ENCODE measurements at regions not wholly inside any gene's neighbourhood (a gene's known extent, or its start where the extent isn't known, plus 50 kb on each side); places are given as distances from the start of the nearest gene placed in this dataset.
"Not testable (repeated sequence)": the region's sequence is repeated elsewhere in the genome, so short reads cannot be mapped to it uniquely, and the experiment has no call there.

DNA sequence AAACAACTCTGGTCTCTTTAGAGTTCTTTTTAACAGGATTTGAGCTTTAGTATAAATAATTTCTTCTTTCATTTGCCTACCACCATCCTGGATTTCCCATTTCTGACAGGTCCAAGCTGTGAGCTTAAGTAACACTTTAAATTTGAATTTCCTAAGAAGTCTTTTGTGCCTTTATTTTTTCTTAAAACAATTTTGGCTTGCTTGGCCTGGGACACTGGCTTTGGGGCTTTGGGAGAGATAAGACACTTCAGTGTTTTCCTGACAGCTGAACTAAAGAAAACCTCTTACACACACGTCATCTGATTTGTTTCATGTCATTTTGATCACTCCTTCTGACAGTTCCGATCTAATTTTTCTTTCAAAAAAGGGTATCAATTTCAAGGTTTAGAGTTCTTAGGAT, 121.3 kb upstream of the BMPER start:
- no peak for DNase-seq (ENCODE audit: low spot score)

DNA sequence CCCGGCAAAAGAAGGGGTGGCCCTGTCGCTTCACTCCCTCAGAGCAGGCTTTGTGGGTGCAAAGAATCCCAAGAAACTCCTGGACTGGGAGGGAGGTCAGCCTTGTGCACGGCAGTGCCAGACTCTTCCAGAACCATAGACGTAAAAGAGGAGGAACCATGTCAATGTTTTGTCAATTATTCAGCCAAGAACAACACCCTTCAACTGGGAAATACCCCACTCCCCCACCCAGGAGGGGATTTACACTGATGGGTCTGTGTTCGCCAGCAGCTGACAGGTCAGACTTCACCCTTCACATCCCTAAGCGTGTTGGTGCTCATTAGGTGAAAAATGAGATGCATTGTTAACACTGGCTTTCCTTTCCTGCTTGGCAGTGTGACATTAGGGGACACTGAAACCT, 116.8 kb upstream of the BMPER start:
- no peak for DNase-seq (ENCODE audit: low spot score)

DNA sequence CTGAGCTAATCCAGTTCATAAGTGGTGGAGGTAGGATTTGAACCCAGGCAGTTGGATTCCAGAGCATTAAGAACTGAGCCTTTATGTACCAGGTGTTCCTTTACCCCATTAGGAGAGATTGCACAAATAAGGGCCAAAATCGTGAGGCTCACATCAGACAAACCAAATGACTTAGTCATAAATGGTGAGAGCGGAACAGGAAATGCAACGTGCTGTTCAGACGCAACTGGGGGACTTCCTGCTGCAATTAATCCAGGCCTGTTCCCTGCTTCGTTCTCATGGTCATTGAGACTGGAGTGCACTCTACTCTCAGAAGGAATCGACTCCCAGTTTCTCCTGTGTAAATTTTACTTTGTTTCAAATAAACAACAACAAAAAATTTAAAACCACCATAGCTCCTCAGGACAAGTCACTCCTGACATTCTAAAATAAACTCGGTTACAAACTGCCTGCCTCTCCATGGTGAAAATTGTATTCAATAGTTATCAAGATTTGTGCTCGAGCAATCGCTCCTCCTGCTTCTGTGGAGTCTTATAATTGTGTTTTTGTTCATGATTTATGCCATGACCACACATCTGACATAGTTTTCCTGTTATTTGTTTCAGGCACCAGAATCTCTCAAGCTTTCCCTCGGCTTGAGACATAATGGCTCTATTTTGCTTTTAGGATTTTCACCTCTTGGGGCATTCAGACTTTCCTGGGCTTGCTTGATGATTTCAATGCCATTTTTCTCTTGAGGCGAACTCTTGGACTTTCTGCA, 115.3 kb upstream of the BMPER start:
- DNase-seq (ENCODE audit: low spot score): peak; percentile 58

DNA sequence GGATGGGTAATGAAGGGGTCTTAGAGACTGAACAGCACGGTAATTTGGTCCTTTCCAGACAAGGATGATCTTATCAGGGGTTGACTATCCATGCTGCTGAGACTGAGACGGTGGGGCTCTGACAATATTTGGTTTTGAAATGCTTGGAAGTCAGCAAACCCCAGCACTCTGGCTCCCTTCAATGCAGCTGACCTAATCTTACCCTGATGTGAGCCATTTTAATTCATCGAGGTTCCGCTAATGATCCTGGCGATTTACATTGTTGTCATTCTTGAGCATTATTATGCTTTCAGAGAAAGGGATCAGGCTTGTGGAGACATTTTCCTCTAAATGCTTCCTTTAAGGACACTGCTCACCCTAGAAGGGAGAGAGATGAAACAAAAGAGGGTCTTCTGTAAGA, 114.6 kb upstream of the BMPER start:
- DNase-seq (ENCODE audit: low spot score): no peak

DNA sequence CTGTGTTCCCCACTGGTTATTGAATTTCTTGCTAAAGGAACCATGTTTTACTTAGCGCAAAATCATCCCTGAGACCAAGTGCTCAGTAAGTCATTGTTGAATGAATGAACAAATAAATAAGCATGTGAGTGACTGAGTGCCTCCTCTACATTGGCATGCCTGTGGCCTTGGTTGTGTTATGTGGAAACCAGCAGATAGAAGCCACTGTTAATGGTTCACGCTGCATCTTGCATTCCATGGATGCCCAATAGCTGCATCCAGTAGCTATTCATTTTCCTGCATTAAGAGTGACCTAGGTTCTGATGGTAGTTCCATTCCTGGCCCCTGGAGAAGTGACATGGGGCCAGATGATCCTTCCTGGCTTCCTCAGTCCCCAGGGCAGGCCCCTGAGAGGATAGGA, 113.3 kb upstream of the BMPER start:
- DNase-seq (ENCODE audit: low spot score): no peak

DNA sequence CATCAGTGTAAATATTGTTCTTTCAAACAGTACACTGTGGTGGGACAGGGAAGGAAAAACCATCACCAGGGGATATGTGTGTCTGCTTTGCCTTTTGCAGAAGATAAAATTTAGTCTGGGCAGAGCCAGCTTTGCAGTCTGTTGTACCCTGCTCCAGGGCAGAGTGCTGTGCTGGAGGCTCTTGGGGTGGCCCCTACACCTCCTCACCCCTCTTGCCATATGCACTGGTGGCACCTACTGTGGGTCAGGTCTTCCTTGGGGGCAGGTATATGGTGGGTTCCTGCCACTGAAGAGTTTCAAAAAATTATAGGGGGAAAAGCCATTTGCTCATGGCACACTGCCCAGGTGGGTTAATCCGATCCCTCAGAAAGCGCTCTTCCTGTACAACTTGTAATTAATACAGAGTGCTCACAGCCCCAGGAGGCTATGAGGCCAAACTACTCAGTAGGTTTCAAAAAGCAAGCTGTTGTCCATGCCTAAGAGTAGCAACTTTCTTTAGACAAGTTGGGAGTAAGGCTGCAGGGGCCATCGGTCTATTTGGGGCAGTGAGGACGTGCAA, 112.7 kb upstream of the BMPER start:
- no peak for DNase-seq (ENCODE audit: low spot score)

DNA sequence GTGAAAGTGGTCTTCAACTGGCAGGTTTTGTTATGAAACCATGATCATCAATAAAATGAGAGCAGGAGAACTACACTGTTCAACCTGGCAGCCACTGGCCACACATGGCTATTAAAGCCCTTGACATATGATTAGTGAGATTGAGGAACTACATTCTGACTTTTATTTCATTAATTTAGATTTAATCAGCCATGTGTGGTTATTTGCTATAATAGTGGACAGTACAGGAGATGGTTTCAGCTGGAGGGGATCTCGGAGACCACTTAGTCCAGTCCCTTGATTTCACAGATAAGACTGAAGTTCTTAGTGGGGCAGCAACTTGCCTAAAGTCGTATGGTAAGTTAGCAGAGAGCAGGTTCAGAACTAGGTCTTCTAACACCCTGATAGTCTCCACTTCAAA, 111.7 kb upstream of the BMPER start:
- DNase-seq (ENCODE audit: low spot score): no peak

DNA sequence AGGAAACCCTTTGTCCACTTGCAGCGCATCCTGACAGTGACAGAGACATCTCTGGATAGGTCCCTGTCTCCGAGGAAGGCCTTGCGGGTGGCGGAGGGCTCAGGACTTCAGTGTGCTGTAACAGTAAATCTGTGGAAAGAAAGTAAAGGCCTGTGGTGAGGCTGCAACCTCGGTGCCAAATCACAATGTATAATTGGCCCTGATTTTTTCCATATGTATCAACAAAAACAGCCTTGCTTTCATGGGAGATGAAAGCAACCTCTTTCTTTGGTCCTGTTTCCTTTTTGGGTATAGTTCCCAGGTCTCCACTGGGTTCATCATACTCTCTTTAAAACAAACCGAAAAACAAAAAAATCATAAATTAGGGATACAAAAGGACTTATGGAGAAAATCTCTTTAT, 110.9 kb upstream of the BMPER start:
- DNase-seq (ENCODE audit: low spot score): no peak

DNA sequence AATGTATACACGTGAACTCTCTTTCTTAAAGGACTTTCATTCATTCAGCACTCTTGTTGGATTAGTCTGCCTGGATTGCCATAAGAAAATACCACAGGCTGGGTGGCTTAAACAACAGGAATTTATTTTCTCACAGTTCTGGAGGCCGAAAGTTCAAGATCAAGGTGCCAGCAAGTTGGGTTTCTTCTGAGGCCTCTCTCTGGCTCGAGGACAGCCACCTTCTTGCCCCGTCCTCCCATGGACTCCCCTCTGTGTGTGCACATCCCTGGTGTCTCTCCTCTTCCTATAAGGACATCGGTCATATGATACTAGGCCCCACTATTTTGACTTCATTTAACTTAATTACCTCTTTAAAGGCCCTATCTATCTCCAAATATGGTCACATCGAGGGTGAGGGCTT, 110.4 kb upstream of the BMPER start:
- no peak for DNase-seq (ENCODE audit: low spot score)

DNA sequence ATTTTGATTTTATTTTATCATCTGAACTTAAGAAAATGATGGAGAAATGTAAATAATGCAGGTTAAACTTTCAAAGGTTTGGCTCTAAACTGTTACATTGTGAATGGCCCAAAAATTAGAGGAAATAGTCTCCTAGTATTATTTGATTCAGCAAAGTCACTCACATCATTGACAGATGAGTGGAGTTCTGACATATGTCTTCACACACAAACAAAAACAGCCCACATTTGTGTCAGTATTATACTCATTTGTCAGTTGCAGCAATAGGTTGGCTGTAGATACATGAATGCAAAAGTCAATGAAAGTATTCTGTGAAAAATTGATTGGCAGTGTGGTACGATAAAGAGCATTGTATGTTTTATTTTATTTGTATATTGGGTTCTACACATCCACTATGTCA, 108.8 kb upstream of the BMPER start:
- no peak for DNase-seq (ENCODE audit: low spot score)

DNA sequence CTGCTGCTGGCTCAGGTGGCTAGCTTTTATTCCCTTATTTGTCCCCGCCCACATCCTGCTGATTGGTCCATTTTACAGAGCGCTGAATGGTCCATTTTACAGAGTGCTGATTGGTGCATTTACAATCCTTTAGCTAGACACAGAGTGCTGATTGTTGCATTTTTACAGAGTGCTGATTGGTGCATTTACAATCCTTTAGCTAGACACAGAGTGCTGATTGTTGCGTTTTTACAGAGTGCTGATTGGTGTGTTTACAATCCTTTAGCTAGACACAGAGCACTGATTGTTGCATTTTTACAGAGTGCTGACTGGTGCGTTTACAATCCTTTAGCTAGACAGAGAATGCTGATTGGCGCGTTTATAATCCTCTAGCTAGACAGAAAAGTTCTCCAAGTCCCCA, 107.8 kb upstream of the BMPER start:
- not testable (repeated sequence) for DNase-seq (ENCODE audit: low spot score)

DNA sequence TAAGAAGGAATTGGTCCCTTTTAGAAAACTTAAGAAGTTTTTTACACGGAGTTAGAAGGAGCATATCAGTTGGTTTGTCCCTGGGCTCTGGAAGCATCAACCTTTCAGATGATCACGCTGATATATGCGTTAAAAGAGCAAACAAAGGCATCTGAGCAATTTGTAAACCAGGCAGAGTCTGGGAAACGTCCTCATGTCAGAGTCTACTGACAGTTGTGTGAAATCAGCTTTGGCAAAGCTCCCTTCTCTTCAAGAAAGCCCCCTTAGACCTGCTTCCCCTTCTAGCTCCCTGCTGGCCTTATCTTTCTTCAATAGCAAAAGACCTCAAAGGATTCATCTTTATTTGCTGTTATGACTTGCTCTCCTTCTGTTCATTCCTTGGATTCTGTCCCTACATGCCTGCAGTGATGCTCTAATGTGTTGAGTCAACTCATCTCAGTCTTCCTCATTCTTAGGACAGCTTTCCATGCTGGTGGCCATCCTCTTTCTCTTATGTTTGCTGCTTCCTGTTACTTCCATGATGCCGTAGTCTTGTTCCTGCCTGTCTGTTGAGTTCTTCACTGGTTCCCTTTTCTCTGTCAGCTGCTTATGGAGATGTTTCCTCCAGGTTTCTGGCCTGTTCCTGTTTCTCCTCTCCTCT, 106.5 kb upstream of the BMPER start:
- no peak for DNase-seq (ENCODE audit: low spot score)

DNA sequence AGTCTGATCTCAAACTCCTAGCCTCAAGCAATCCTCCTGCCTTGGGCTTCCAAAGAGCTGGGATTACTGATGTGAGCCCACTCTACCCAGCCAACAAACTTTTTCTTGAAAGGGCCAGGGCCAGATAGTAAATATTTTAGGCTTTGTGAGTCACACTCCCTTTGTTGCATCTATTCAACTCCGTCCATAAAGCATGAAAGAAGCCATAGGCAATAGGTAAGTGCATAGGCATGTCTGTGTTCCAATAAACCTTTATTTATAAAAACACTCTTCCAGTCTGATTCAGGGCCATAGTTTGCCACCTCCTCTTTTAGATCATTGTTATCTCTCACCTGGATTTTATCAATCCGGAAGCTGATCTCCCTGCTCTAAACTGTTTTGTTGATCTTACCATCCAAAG, 105.6 kb upstream of the BMPER start:
- DNase-seq (ENCODE audit: low spot score): no peak

DNA sequence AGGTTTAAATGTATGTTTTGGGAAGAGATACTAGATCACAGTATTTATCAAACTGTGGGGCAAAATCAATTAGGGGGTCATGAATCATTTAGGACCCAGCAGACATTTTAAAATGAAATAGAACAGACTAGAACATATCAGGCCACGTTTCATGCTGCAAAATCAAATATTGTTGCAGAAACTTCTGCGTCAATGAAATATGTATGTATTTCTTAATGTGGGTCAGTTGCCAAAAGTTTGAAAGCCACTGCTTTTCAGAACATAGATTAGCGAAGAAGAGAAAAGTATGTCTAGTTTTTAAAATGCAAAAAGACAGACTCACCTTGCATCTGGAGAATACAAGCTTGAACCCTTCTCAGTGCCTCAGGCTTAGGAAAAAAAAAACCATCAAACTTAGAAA, 102.7 kb upstream of the BMPER start:
- DNase-seq (ENCODE audit: low spot score): no peak

DNA sequence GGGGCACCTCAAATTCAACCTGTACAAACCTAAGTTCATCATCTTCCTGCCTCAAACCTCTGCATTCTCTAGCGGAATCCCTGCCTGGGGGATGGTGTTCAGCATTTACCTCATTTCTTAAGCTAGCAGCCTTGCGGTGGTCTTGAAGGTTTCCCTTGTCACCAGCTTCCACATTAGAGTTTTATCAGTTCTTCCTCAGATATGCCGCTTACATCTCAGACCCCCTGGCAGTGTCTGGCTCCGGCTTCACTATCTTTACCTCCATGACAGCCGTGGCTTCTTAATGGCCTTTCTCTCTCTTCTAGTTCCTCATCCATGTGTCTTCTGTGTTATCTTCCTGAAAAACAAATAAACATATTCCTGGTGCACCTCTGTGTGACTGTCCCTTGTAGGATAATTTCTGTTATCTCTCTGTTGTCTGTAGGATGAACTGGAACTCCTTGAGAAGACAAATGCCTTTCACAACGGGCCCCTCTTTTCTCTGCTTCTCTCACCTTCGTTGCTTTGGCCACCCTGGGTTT, 101.1 kb upstream of the BMPER start:
- no peak for DNase-seq (ENCODE audit: low spot score)

DNA sequence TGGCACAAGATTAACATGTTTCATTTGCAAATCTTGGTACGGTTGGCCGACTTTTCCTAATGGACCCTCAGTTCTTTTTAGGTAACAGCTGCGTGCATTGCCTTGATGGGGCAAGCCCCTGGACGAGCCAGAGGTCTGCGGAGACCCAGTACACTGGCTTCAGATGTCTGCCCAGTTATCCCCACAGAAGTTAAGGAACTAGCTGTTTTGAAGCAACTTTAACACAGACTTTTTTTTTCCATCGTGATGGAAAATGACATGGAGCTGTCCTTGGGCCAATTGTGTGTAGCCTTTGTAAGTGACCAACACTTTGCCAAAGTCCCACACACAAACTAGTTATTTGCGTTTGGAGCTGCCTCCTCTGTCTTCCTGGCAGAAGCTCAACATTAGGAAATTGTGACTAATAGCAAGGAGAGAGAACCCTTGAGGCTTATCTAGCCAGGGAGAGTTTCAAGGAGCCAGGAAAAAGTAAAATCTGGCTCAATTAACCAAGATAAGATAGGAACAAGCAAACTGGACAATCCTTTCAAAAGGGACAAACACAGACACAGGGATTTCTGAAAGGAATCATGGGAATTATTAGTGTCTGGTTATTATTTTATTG, 99.6 kb upstream of the BMPER start:
- DNase-seq (ENCODE audit: low spot score): no peak

DNA sequence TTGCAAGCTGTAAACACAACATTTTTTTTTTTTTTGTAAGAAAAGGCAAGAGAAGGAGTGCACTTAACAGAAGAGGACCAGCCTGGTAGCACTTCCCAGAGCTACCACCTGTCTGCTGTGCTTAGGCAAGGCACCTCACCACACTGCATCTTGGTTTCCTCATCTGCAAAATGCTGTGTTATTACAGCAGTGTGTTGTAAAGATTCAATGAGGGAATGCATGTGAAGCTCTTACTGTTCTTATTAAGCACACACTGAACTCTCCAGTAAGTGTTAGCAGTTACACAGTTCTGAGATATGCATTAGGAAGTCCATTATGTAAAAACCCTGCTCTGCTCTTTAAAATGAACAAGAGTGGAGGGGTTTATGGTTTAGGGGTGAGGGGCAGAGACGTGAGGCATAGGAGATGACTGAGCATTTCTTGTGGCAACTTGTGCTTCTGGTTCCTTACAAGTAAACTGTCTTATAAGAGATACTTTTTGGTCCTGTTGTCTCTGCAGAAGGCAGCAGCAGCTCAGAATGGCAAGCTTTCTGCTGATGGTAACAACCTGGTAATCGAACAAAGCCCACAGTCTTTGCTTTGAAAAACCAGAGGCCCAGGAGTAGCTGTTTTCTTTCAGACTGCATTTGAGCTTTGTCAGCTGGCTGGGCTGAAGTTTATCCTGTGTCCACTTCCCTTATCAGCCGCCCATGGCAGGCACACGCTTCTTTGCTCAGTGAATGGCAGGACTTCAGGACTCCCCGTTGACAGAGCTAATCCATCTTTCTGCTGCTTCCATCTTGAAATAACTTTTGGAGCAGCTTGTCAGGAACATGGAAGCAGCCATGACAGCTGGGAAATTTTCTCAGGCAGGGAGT, 98.8 kb upstream of the BMPER start:
- DNase-seq (ENCODE audit: low spot score): no peak

DNA sequence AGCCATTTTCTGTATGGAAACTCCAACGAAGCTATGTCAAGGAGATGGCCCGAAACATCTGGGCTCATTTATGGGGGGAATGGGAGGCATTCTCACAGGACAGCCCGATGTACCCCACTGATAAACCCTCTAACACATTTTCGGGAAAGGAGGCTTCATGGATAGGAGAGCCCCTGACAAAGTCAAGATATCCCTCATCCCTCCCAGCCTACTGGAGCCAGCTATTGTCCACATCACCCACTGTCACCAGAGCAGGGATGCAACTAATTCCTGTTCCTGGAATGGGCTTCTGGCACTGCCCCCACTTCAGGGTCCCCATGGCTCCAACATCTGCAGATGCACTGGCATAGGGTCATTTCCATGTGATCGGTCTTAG, 98.2 kb upstream of the BMPER start:
- no peak for DNase-seq (ENCODE audit: low spot score)

DNA sequence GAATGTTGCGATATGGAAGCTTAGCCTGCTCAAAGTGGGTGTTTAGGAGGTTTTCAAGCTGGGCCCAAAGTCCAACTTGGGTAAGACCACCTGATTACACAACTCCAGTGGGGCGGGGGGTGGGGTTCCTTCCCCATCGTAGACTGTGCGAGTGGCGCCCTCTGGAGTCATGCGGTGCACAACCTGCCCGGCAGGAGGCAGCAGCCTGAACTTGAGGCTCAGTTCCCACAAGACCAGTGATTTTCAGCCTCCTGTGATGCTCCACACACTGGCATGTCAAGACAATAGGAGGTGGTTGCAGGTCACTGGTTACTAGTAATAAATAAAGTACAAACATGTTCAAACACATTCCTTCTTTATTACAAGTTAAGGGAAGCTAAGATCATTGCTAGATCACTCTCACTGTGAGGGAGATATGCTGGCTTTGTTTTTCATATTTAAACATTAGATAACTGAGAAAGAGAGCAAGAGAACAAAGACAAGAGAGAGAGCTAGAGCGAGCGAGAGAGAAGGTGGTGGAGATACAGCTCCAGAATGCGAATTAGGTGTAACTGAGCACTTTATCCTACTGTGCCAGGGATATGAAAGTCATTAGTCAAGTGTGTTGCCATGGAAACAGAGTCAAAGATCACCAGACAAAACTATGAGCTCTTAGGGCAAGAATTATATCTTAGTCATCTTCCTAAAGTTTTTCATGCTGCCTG, 97.4 kb upstream of the BMPER start:
- peak; percentile 51 for DNase-seq (ENCODE audit: low spot score)

DNA sequence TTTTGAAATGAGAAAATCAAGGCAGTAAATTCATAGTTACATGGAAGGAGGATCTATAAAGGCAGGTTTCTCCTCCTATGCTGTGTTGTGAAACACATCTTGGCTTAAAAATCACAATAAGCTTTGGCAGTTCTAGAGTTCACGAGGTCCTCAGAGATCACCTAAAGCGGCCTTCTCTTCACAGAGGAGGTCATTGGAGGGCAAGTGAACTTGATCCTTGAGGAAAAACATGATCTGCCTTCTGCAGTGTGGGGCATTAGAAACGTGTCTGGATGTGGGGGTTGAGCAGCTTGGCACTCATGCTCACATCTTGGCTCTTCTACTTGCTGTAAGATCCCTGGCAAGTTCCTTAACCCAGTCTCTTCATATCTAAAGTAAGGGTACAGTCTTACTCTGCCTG, 96.1 kb upstream of the BMPER start:
- no peak for DNase-seq (ENCODE audit: low spot score)

DNA sequence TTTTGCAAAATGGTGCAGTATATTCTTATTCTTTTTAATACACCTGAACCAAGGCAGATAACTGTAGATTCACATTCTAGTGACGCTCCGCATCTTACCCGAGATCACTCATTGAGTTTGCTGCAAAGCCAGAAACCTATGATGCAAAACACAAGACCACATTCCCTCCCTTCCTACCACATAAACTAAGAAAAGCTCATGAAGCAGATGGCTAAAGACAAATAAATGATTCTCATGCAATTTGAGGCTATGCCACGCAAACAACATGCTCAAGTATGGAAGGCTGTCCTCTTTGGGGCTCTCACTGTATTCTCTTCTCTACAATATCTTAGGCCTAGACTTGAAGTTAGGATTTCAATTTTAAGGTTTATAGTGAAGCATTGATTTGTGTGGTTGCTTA, 95.0 kb upstream of the BMPER start:
- no peak for DNase-seq (ENCODE audit: low spot score)
